Thyroid gland (tissue), 4 donors: ENCODE measurements at regions not wholly inside any gene's neighbourhood (a gene's known extent, or its start where the extent isn't known, plus 50 kb on each side); places are given as distances from the start of the nearest gene placed in this dataset.

Source experiments
- CTCF ChIP-seq, 6 experiments: fragments of 200-600 bp in 3 of 6; fragments of 450-650 bp in 3 of 6; sonication (generic) in 3 of 6; IDR thresholded peaks; one replicate each; pipeline ENCODE4 v1.5.1; 2016 to 2019; ENCODE audit warnings: antibody characterized with exemption in 6 of 6, mild to moderate bottlenecking in 2 of 6, inconsistent platforms in 1 of 6, moderate library complexity in 1 of 6
- POLR2A ChIP-seq, 2 donors: fragments of 450-650 bp; IDR thresholded peaks; one replicate each; pipeline ENCODE4 v1.6.1; 2017; ENCODE audit warnings: antibody characterized with exemption in 2 of 2, mild to moderate bottlenecking in 2 of 2, moderate library complexity in 1 of 2

GRCh38 chr5:45799388-45799787, 103.2 kb upstream of the HCN1 start:
- no peak for TF ChIP-seq POLR2A (IDR thresholded peaks at IDR 0.05)
- TF ChIP-seq CTCF (IDR thresholded peaks at IDR 0.05), result no peak
